Keratinocyte (primary cell): ENCODE measurements at regions not wholly inside any gene's neighbourhood (a gene's known extent, or its start where the extent isn't known, plus 50 kb on each side); places are given as distances from the start of the nearest gene placed in this dataset.

Experiments used
- DNase-seq: peaks from one replicate; pipeline ENCODE4 v3.0.0-alpha.2; 2011; ENCODE audit warnings: low read depth, missing footprints, low spot score
- FAIRE-seq: peaks from 2 replicates; lab custom pipeline; 2011; peaks lifted over from hg19 to GRCh38; lab: Jason Lieb, UNC
- H2AFZ ChIP-seq: 2 replicates; pipeline ENCODE4 v1.6.0; 2012; ENCODE audit warnings: low read length, control low read depth, inconsistent platforms; ENCODE audit not compliant: control insufficient read depth
- H3K27ac ChIP-seq: 2 replicates; pipeline ENCODE4 v1.5.1; 2011; ENCODE audit warnings: low read length; ENCODE audit not compliant: control insufficient read depth, insufficient read depth
- H3K27me3 ChIP-seq: 3 replicates; pipeline ENCODE4 v1.6.0; 2011; ENCODE audit warnings: low read length; ENCODE audit not compliant: control insufficient read depth, insufficient read depth; ENCODE audit errors: extremely low read depth
- H3K36me3 ChIP-seq, 2 experiments: 2 replicates in 1 of 2; 3 replicates in 1 of 2; pipeline ENCODE4 v1.5.1; 2011; ENCODE audit warnings: low read length in 2 of 2, mild to moderate bottlenecking in 1 of 2; ENCODE audit not compliant: control insufficient read depth in 2 of 2, insufficient read depth in 2 of 2; ENCODE audit errors: extremely low read depth in 1 of 2
- H3K4me1 ChIP-seq: 3 replicates; pipeline ENCODE4 v1.5.1; 2011; ENCODE audit warnings: low read length; ENCODE audit not compliant: control insufficient read depth, insufficient read depth; ENCODE audit errors: extremely low read depth
- H3K4me2 ChIP-seq: 3 replicates; pipeline ENCODE4 v1.6.0; 2011; ENCODE audit warnings: low read depth, low read length; ENCODE audit not compliant: control insufficient read depth, insufficient read depth; ENCODE audit errors: extremely low read depth
- H3K4me3 ChIP-seq, 3 experiments: fragments of 200-600 bp in 1 of 3; sonication (generic) in 1 of 3; 2 replicates in 2 of 3; 3 replicates in 1 of 3; pipeline ENCODE4 v1.5.1; 2011 to 2016; ENCODE audit warnings: low read length in 3 of 3, mild to moderate bottlenecking in 3 of 3, control low read depth in 2 of 3, inconsistent platforms in 1 of 3, low read depth in 1 of 3, mixed read lengths in 1 of 3, mixed run types in 1 of 3, moderate library complexity in 1 of 3; ENCODE audit not compliant: control insufficient read depth in 2 of 3, insufficient read depth in 2 of 3; ENCODE audit errors: extremely low read depth in 1 of 3
- H3K79me2 ChIP-seq: 2 replicates; pipeline ENCODE4 v1.6.0; 2012; ENCODE audit warnings: low read length; ENCODE audit not compliant: control insufficient read depth, insufficient read depth
- H3K9ac ChIP-seq: 3 replicates; pipeline ENCODE4 v1.6.0; 2011; ENCODE audit warnings: low read length; ENCODE audit not compliant: control insufficient read depth, insufficient read depth; ENCODE audit errors: extremely low read depth
- H3K9me1 ChIP-seq: 3 replicates; pipeline ENCODE4 v1.6.0; 2011; ENCODE audit warnings: low read length; ENCODE audit not compliant: control insufficient read depth, insufficient read depth; ENCODE audit errors: extremely low read depth
- H3K9me3 ChIP-seq: 2 replicates; pipeline ENCODE4 v1.5.1; 2012; ENCODE audit warnings: low read depth, low read length; ENCODE audit not compliant: control insufficient read depth
- H4K20me1 ChIP-seq: 3 replicates; pipeline ENCODE4 v1.6.0; 2011; ENCODE audit warnings: low read length; ENCODE audit not compliant: control insufficient read depth, insufficient read depth; ENCODE audit errors: extremely low read depth
- EZH2 ChIP-seq: IDR thresholded peaks from one replicate; pipeline ENCODE4 v1.6.1; 2012; ENCODE audit warnings: inconsistent platforms, mild to moderate bottlenecking, low read length, moderate library complexity
- dilution Hi-C: fragments of 300-500 bp; cut with MboI; formaldehyde crosslinking; loops from one replicate; pipeline ENCODE4 v1.7.0; 2020; ENCODE audit warnings: low sequenced_read_pairs; ENCODE audit not compliant: extremely low pct_ligation_motif_present
- TF ChIP-seq, protein P1 (sequence below), 3 experiments: IDR thresholded peaks in 1 of 3; conservative IDR thresholded peaks in 1 of 3; optimal IDR thresholded peaks in 1 of 3; 2 replicates in 2 of 3; 3 replicates in 1 of 3; pipeline versions ENCODE3 to v1.5.1; 2011; ENCODE audit warnings: low read length in 3 of 3, mild to moderate bottlenecking in 3 of 3, moderate library complexity in 2 of 3, control low read depth in 1 of 3, inconsistent platforms in 1 of 3; ENCODE audit not compliant: insufficient read depth in 2 of 3; ENCODE audit errors: extremely low read depth in 1 of 3

DNA sequence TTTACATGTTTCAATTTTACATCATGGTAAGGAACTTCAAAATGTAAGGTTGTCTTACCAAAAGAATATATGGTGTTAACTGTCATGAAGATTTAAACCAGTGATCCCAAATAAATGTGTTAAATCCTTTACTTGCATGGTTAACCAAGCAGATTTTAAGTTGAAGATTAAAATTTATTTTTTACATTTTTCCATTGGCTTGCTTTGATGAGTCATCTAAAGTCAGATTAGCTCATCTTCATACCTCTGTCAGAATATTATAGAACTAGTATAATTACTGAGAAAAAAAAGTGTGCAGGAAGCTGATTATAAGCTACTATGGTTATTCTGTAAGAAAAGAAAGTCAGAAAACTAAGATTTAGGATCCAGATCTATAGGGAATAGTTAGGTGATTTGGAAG, 95.3 kb upstream of the DPH5 start:
- TF ChIP-seq, protein P1, sequence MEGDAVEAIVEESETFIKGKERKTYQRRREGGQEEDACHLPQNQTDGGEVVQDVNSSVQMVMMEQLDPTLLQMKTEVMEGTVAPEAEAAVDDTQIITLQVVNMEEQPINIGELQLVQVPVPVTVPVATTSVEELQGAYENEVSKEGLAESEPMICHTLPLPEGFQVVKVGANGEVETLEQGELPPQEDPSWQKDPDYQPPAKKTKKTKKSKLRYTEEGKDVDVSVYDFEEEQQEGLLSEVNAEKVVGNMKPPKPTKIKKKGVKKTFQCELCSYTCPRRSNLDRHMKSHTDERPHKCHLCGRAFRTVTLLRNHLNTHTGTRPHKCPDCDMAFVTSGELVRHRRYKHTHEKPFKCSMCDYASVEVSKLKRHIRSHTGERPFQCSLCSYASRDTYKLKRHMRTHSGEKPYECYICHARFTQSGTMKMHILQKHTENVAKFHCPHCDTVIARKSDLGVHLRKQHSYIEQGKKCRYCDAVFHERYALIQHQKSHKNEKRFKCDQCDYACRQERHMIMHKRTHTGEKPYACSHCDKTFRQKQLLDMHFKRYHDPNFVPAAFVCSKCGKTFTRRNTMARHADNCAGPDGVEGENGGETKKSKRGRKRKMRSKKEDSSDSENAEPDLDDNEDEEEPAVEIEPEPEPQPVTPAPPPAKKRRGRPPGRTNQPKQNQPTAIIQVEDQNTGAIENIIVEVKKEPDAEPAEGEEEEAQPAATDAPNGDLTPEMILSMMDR (optimal IDR thresholded peaks at IDR 0.05 in 1 of 3, IDR thresholded peaks at IDR 0.05 in 1 of 3, conservative IDR thresholded peaks at IDR 0.05 in 1 of 3; ENCODE audit: extremely low read depth in 1 of 3, insufficient read depth in 2 of 3, low read length in 3 of 3): no peak
- TF ChIP-seq EZH2: no peak
- Histone ChIP-seq H3K79me2 (no peaks in the 10 kb centered on the region), H3K4me3 (no peak overlapping the region), H3K9me3 (no peaks in the 10 kb centered on the region), H3K36me3 (no peaks in the 10 kb centered on the region), H2AFZ (no peak overlapping the region), H3K4me1 (no peaks in the 10 kb centered on the region), H3K4me2 (no peak overlapping the region), H3K27ac (no peak overlapping the region), H3K9me1 (no peaks in the 10 kb centered on the region), H3K27me3 (no peaks in the 10 kb centered on the region), H3K9ac (no peak overlapping the region), H4K20me1 (no peaks in the 10 kb centered on the region)
- FAIRE-seq (no peak), DNase-seq (no peak)
- dilution Hi-C loops: no loop called here

DNA sequence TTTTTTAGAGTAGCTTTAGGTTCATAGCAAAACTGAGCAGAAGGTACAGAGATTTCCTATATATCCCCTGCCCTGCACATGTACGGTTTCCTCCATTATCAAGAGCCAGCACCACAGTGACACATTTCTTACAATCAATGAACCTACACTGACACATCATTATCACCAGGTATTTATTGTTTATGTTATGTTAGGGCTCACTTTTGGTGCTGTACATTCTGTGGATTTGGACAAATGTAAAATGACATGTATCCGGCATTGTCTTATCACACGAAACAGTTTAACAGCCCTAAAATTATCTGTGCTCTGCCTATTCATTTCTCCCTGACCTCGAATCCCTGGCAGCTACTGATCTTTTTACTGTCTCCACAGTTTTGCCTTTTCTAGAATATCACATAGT, 93.7 kb upstream of the DPH5 start:
- Histone ChIP-seq H3K4me1 (no peaks in the 10 kb centered on the region), H4K20me1 (no peaks in the 10 kb centered on the region), H3K4me2 (no peak overlapping the region), H3K9ac (no peak overlapping the region), H3K27ac (no peak overlapping the region), H3K9me3 (no peaks in the 10 kb centered on the region), H3K79me2 (no peaks in the 10 kb centered on the region), H3K36me3 (no peaks in the 10 kb centered on the region), H3K9me1 (no peaks in the 10 kb centered on the region), H2AFZ (no peak overlapping the region), H3K27me3 (no peaks in the 10 kb centered on the region), H3K4me3 (no peak overlapping the region)
- FAIRE-seq (no peak), DNase-seq (no peak)
- dilution Hi-C loops: no loop called here
- TF ChIP-seq, protein P1 (optimal IDR thresholded peaks at IDR 0.05 in 1 of 3, IDR thresholded peaks at IDR 0.05 in 1 of 3, conservative IDR thresholded peaks at IDR 0.05 in 1 of 3; ENCODE audit: extremely low read depth in 1 of 3, insufficient read depth in 2 of 3, low read length in 3 of 3): no peak
- TF ChIP-seq EZH2: no peak
